ENCODE measurements at regions not wholly inside any gene's neighbourhood (a gene's known extent, or its start where the extent isn't known, plus 50 kb on each side); places are given as distances from the start of the nearest gene placed in this dataset.

- DNase-seq (ENCODE audit: low spot score) = no peak
- no peak overlapping the region for H3K4me2 ChIP-seq
- no peak overlapping the region for H3K4me3 ChIP-seq
- H3K4me1 ChIP-seq (ENCODE audit: insufficient read depth) = no peaks in the 10 kb centered on the region
- no peak overlapping the region for H3K27ac ChIP-seq
- H4K20me1 ChIP-seq (ENCODE audit: insufficient read depth, poor library complexity, severe bottlenecking) = no peaks in the 10 kb centered on the region
- no peaks in the 10 kb centered on the region for H3K79me2 ChIP-seq
- no peaks in the 10 kb centered on the region for H3K36me3 ChIP-seq (replicated peaks; ENCODE audit: insufficient read depth, low read depth)
- H3K9me3 ChIP-seq (ENCODE audit: low read depth) = no peaks in the 10 kb centered on the region
- 92% methylated on average over 7 of the region's 7 CpGs for WGBS (ENCODE audit: low lambda C conversion rate, missing lambda C conversion rate)
- no peaks in the 10 kb centered on the region for H3K27me3 ChIP-seq
- TF ChIP-seq EZH2phosphoT487 (IDR thresholded peaks at IDR 0.05; ENCODE audit: low read depth, severe bottlenecking, unreplicated experiment) = no peak
- TF ChIP-seq EZH2 (IDR thresholded peaks at IDR 0.05; ENCODE audit: borderline replicate concordance) = no peak
- TF ChIP-seq, protein P1, sequence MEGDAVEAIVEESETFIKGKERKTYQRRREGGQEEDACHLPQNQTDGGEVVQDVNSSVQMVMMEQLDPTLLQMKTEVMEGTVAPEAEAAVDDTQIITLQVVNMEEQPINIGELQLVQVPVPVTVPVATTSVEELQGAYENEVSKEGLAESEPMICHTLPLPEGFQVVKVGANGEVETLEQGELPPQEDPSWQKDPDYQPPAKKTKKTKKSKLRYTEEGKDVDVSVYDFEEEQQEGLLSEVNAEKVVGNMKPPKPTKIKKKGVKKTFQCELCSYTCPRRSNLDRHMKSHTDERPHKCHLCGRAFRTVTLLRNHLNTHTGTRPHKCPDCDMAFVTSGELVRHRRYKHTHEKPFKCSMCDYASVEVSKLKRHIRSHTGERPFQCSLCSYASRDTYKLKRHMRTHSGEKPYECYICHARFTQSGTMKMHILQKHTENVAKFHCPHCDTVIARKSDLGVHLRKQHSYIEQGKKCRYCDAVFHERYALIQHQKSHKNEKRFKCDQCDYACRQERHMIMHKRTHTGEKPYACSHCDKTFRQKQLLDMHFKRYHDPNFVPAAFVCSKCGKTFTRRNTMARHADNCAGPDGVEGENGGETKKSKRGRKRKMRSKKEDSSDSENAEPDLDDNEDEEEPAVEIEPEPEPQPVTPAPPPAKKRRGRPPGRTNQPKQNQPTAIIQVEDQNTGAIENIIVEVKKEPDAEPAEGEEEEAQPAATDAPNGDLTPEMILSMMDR (IDR thresholded peaks at IDR 0.05; ENCODE audit: poor library complexity) = no peak
- no peaks in the 10 kb centered on the region for H3K9me2 ChIP-seq (replicated peaks; ENCODE audit: insufficient read depth)
- no peak overlapping the region for H2AFZ ChIP-seq
Measured at GRCh38 chr7:33761449-33762080, 143.8 kb upstream of the BMPER start.

GRCh38 chr7:33762151-33762910, 143.0 kb upstream of the BMPER start:
- H3K79me2 ChIP-seq = no peaks in the 10 kb centered on the region
- H3K27ac ChIP-seq = no peak overlapping the region
- H3K9me2 ChIP-seq (replicated peaks; ENCODE audit: insufficient read depth) = no peaks in the 10 kb centered on the region
- H3K4me3 ChIP-seq = no peak overlapping the region
- WGBS (ENCODE audit: low lambda C conversion rate, missing lambda C conversion rate) = 88% methylated on average over 6 of the region's 6 CpGs
- H4K20me1 ChIP-seq (ENCODE audit: insufficient read depth, poor library complexity, severe bottlenecking) = no peaks in the 10 kb centered on the region
- DNase-seq (ENCODE audit: low spot score) = no peak
- no peaks in the 10 kb centered on the region for H3K36me3 ChIP-seq (replicated peaks; ENCODE audit: insufficient read depth, low read depth)
- no peaks in the 10 kb centered on the region for H3K9me3 ChIP-seq (ENCODE audit: low read depth)
- H2AFZ ChIP-seq = no peak overlapping the region
- H3K4me2 ChIP-seq = no peak overlapping the region
- no peaks in the 10 kb centered on the region for H3K4me1 ChIP-seq (ENCODE audit: insufficient read depth)
- H3K27me3 ChIP-seq = no peaks in the 10 kb centered on the region
- TF ChIP-seq EZH2phosphoT487 (IDR thresholded peaks at IDR 0.05; ENCODE audit: low read depth, severe bottlenecking, unreplicated experiment) (no peak), EZH2 (IDR thresholded peaks at IDR 0.05; ENCODE audit: borderline replicate concordance) (no peak)
- TF ChIP-seq, protein P1 (IDR thresholded peaks at IDR 0.05; ENCODE audit: poor library complexity) = no peak

DNA sequence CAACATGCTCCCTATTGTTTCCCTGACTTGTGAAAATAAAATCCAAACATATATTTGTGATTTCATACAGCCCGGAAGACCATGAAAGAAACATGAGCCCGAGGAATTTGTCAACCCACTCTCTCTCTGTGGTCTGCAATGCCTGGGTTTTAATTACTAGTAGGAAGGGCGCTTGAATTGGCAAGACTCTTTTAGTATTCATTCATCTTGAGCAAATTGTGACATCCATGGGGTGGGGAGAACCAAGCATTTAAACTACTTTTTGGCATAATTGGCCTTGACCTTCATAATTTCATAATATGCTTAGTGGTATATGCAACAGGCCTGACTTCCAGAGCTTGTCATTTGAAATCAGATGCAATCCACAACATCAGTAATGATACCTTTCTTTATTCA, 142.4 kb upstream of the BMPER start:
- WGBS (ENCODE audit: low lambda C conversion rate, missing lambda C conversion rate) = 88% methylated on average over 3 of the region's 3 CpGs
- Histone ChIP-seq H3K27ac (no peak overlapping the region), H3K79me2 (no peaks in the 10 kb centered on the region), H3K4me2 (no peak overlapping the region), H3K9me2 (replicated peaks; ENCODE audit: insufficient read depth) (no peaks in the 10 kb centered on the region), H3K4me1 (ENCODE audit: insufficient read depth) (no peaks in the 10 kb centered on the region), H2AFZ (no peak overlapping the region), H3K36me3 (replicated peaks; ENCODE audit: insufficient read depth, low read depth) (no peaks in the 10 kb centered on the region), H3K4me3 (no peak overlapping the region), H4K20me1 (ENCODE audit: insufficient read depth, poor library complexity, severe bottlenecking) (no peaks in the 10 kb centered on the region), H3K27me3 (no peaks in the 10 kb centered on the region), H3K9me3 (ENCODE audit: low read depth) (no peaks in the 10 kb centered on the region)
- TF ChIP-seq, protein P1 (IDR thresholded peaks at IDR 0.05; ENCODE audit: poor library complexity) = no peak
- TF ChIP-seq EZH2 (IDR thresholded peaks at IDR 0.05; ENCODE audit: borderline replicate concordance) = no peak
- no peak for TF ChIP-seq EZH2phosphoT487 (IDR thresholded peaks at IDR 0.05; ENCODE audit: low read depth, severe bottlenecking, unreplicated experiment)
- no peak for DNase-seq (ENCODE audit: low spot score)
